ENCODE measurements at regions not wholly inside any gene's neighbourhood (a gene's known extent, or its start where the extent isn't known, plus 50 kb on each side); places are given as distances from the start of the nearest gene placed in this dataset.

DNA sequence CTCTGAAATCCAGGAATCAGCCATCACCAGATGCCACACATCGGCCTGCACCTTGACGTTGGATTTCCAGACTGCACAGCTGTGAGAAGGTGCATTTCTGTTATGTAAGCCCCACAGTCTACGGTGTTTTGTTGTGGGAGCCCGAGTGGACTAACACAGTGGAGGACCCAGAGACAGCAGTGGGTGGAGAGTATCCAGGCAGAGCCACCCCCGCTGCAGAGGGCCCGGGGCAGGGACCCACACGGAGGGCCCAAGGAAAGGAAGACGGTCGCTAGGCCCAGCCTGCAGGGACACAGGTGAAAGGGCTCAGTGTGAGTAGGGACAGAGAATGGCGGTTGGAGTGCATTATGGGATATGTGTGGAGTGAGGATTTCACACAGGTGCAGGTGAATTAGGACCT lies 288.3 kb upstream of the AJAP1 start:
- DNase-seq (no peak), FAIRE-seq (no peak)
- H3K27ac ChIP-seq (ENCODE audit: low read depth in 2 of 2, low read length in 2 of 2), result no peak overlapping the region
- peaks cover 0 to 2% (median 0%) of the 10 kb centered on the region in 3 donors for H3K9me3 ChIP-seq (ENCODE audit: control insufficient read depth in 2 of 3, insufficient read depth in 1 of 3, low read length in 3 of 3)
- H3K4me3 ChIP-seq (ENCODE audit: low read length in 3 of 3), result no peak overlapping the region
- intact Hi-C loops (cut with DNase I), result no loop called here
- H3K4me1 ChIP-seq (ENCODE audit: control insufficient read depth in 2 of 3, insufficient read depth in 2 of 3, low read depth in 1 of 3, low read length in 3 of 3), result no peaks in the 10 kb centered on the region
- H3K36me3 ChIP-seq (ENCODE audit: control insufficient read depth in 2 of 3, insufficient read depth in 3 of 3, low read length in 3 of 3), result no peaks in the 10 kb centered on the region
- TF ChIP-seq, protein P1, sequence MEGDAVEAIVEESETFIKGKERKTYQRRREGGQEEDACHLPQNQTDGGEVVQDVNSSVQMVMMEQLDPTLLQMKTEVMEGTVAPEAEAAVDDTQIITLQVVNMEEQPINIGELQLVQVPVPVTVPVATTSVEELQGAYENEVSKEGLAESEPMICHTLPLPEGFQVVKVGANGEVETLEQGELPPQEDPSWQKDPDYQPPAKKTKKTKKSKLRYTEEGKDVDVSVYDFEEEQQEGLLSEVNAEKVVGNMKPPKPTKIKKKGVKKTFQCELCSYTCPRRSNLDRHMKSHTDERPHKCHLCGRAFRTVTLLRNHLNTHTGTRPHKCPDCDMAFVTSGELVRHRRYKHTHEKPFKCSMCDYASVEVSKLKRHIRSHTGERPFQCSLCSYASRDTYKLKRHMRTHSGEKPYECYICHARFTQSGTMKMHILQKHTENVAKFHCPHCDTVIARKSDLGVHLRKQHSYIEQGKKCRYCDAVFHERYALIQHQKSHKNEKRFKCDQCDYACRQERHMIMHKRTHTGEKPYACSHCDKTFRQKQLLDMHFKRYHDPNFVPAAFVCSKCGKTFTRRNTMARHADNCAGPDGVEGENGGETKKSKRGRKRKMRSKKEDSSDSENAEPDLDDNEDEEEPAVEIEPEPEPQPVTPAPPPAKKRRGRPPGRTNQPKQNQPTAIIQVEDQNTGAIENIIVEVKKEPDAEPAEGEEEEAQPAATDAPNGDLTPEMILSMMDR (IDR thresholded peaks at IDR 0.05; ENCODE audit: borderline replicate concordance, extremely low read depth, insufficient read depth), result no peak
- H3K9ac ChIP-seq (ENCODE audit: low read length in 3 of 3), result no peak overlapping the region
- no peaks in the 10 kb centered on the region for H3K27me3 ChIP-seq (ENCODE audit: control insufficient read depth, insufficient read depth, low read length)

DNA sequence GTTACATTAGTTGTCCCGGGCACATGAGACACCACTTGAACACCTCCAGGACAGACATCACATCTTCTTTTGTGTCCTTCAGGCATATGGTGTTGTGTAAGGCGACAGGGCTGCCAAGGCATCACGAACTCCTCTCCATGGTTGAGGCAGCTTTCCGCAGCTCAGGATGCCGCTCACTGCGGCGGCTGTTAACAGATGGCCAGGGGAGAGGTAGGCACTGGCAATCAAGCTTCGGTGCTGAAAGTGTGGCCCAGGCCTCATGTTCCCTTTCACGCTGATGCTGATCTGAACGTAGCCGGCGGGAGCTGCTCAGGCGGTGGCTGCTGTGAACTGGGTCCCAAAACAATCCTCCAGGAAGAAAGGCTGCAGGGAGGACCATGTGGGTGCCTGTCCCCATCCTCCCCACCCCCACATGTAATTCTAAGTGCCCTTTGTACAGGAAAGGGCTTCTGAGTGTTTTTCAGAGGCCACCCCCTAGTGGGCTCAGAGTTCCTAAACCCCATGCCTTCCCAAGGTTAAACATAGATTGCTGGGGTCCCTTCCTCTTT lies 287.1 kb upstream of the AJAP1 start:
- no peak overlapping the region for H3K27ac ChIP-seq (ENCODE audit: low read depth in 2 of 2, low read length in 2 of 2)
- H3K4me3 ChIP-seq (ENCODE audit: low read length in 3 of 3), result no peak overlapping the region
- H3K36me3 ChIP-seq (ENCODE audit: control insufficient read depth in 2 of 3, insufficient read depth in 3 of 3, low read length in 3 of 3), result no peaks in the 10 kb centered on the region
- intact Hi-C loops (cut with DNase I), result no loop called here
- no peaks in the 10 kb centered on the region for H3K4me1 ChIP-seq (ENCODE audit: control insufficient read depth in 2 of 3, insufficient read depth in 2 of 3, low read depth in 1 of 3, low read length in 3 of 3)
- TF ChIP-seq, protein P1 (IDR thresholded peaks at IDR 0.05; ENCODE audit: borderline replicate concordance, extremely low read depth, insufficient read depth), result no peak
- FAIRE-seq, result no peak
- no peak for DNase-seq
- no peaks in the 10 kb centered on the region for H3K27me3 ChIP-seq (ENCODE audit: control insufficient read depth, insufficient read depth, low read length)
- no peak overlapping the region for H3K9ac ChIP-seq (ENCODE audit: low read length in 3 of 3)
- peaks cover 0 to 2% (median 0%) of the 10 kb centered on the region in 3 donors for H3K9me3 ChIP-seq (ENCODE audit: control insufficient read depth in 2 of 3, insufficient read depth in 1 of 3, low read length in 3 of 3)

DNA sequence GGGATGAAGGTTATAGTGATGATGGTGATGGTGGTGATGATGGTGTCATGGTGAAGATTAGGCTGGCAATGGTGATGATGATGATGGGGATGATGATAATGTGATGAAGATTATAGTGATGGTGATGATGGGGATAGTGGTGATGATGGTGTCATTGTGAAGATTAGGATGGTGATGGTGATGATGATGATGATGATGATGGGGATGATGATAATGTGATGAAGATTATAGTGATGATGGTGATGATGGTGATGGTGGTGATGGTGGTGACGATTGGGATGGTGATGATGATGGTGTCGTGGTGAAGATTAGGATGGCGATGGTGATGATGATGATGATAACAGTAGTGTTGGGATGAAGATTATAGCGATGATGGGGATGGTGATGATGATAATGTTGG lies 285.1 kb upstream of the AJAP1 start:
- Histone ChIP-seq H3K36me3 (ENCODE audit: control insufficient read depth in 2 of 3, insufficient read depth in 3 of 3, low read length in 3 of 3) (no peaks in the 10 kb centered on the region), H3K4me1 (ENCODE audit: control insufficient read depth in 2 of 3, insufficient read depth in 2 of 3, low read depth in 1 of 3, low read length in 3 of 3) (no peaks in the 10 kb centered on the region), H3K27ac (ENCODE audit: low read depth in 2 of 2, low read length in 2 of 2) (no peak overlapping the region), H3K9ac (ENCODE audit: low read length in 3 of 3) (no peak overlapping the region), H3K27me3 (ENCODE audit: control insufficient read depth, insufficient read depth, low read length) (no peaks in the 10 kb centered on the region), H3K4me3 (ENCODE audit: low read length in 3 of 3) (no peak overlapping the region), H3K9me3 (ENCODE audit: control insufficient read depth in 2 of 3, insufficient read depth in 1 of 3, low read length in 3 of 3) (no peaks in the 10 kb centered on the region)
- TF ChIP-seq, protein P1 (IDR thresholded peaks at IDR 0.05; ENCODE audit: borderline replicate concordance, extremely low read depth, insufficient read depth), result no peak
- intact Hi-C loops (cut with DNase I), result no loop called here
- FAIRE-seq (no peak), DNase-seq (no peak)

DNA sequence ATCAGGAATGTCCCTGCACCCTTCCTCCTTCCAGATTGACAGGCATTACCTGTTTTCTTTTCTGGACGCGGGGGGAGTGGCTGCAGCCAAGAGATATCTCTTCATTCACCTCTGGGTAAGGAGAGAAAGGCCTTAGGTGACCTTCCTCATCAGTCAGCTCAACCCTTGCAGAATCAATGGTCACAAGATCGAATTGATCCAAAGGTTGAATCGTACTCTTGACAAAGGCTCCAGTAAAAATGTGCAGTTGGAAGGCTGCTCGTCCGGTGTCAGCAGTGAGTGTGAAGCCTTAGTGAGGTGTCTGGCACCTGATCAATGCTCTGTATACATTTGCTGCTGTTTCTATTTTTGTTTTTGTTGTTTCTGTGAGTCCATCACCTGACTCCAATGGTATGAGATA lies 282.6 kb upstream of the AJAP1 start:
- Histone ChIP-seq H3K4me1 (ENCODE audit: control insufficient read depth in 2 of 3, insufficient read depth in 2 of 3, low read depth in 1 of 3, low read length in 3 of 3) (no peaks in the 10 kb centered on the region), H3K9me3 (ENCODE audit: control insufficient read depth in 2 of 3, insufficient read depth in 1 of 3, low read length in 3 of 3) (no peaks in the 10 kb centered on the region), H3K27ac (ENCODE audit: low read depth in 2 of 2, low read length in 2 of 2) (no peak overlapping the region), H3K27me3 (ENCODE audit: control insufficient read depth, insufficient read depth, low read length) (no peaks in the 10 kb centered on the region), H3K9ac (ENCODE audit: low read length in 3 of 3) (no peak overlapping the region), H3K36me3 (ENCODE audit: control insufficient read depth in 2 of 3, insufficient read depth in 3 of 3, low read length in 3 of 3) (no peaks in the 10 kb centered on the region), H3K4me3 (ENCODE audit: low read length in 3 of 3) (no peak overlapping the region)
- TF ChIP-seq, protein P1 (IDR thresholded peaks at IDR 0.05; ENCODE audit: borderline replicate concordance, extremely low read depth, insufficient read depth), result no peak
- intact Hi-C loops (cut with DNase I), result no loop called here
- no peak for FAIRE-seq
- DNase-seq, result no peak

Data from kidney (tissue), 13 donors.